ENCODE measurements at regions not wholly inside any gene's neighbourhood (a gene's known extent, or its start where the extent isn't known, plus 50 kb on each side); places are given as distances from the start of the nearest gene placed in this dataset.
"Not testable (repeated sequence)": the region's sequence is repeated elsewhere in the genome, so short reads cannot be mapped to it uniquely, and the experiment has no call there.

DNA sequence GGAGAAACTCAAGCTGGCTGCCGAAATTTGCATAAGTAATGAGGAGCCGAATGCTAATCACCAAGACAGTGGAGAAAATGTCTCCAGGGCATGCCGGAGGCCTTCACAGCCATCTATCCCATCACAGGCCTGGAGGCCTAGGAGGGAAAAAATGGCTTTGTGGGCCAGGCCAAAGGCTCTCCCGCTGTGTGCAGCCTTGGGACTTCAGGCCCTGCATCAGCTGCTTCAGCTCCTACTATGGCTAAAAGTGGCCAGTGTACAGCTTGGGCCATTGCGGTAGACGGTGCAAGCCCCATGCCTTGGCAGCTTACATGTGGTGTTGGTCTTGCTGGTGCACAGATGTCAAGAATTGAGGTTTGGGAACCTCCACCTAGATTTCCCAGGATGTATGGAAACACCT lies 162.6 kb upstream of the FAM47A start:
- TF ChIP-seq, protein P1, sequence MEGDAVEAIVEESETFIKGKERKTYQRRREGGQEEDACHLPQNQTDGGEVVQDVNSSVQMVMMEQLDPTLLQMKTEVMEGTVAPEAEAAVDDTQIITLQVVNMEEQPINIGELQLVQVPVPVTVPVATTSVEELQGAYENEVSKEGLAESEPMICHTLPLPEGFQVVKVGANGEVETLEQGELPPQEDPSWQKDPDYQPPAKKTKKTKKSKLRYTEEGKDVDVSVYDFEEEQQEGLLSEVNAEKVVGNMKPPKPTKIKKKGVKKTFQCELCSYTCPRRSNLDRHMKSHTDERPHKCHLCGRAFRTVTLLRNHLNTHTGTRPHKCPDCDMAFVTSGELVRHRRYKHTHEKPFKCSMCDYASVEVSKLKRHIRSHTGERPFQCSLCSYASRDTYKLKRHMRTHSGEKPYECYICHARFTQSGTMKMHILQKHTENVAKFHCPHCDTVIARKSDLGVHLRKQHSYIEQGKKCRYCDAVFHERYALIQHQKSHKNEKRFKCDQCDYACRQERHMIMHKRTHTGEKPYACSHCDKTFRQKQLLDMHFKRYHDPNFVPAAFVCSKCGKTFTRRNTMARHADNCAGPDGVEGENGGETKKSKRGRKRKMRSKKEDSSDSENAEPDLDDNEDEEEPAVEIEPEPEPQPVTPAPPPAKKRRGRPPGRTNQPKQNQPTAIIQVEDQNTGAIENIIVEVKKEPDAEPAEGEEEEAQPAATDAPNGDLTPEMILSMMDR (IDR thresholded peaks at IDR 0.05; ENCODE audit: low read depth, low read length) = no peak
- no peak for DNase-seq (ENCODE audit: extremely low read depth, low read depth)

DNA sequence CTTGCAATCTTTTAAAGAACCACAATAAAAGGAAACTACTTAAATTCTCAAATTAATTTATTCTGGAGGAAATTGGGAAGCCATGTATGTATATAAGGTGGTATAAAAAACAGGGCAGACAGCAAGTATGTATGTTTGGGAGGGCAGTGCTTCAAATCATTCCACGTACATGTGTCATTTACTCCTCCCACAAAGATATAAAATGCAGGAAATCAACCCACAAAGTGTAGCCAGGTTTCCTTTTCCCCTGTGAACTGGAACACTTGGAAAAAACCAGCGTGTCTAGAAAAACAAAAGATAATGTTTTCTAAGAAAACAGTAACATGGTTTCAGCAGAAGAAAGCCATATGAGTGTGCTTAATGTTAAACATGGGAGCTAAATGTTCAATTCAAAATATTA lies 156.7 kb upstream of the FAM47A start:
- DNase-seq (ENCODE audit: extremely low read depth, low read depth) = no peak
- TF ChIP-seq, protein P1 (IDR thresholded peaks at IDR 0.05; ENCODE audit: low read depth, low read length) = no peak

DNA sequence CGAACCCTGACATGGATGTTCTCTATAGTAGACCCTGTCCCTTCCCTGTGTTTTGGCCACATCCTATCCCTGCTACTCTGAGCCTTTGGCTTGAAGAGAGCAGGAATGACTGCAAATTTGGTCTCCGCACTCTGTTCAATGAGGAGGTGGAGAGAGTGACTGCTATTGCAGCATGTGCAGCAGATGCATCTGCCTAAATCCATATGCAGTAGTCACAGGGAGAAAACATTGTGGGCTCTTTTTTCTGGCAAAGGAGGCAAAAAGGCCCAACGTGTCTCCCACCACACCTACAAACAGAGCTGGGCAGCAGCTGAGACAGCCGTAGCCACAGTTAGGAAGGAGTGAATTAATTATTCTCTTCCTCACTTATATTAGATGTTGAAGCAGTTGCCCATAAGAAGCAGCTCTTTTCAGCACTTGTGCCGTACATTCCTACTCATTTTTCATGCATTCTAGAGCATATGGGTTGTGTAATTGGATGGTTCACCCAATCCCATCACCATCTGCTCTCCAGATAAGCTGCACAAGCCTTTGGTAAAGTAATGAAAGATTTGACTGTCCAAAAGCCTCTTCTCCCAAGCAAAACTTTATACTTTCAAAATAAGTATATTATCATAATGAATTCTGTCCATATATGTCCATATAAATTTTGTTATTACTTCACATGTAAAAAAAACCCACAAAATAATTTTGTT lies 147.9 kb upstream of the FAM47A start:
- TF ChIP-seq, protein P1 (IDR thresholded peaks at IDR 0.05; ENCODE audit: low read depth, low read length) = no peak
- DNase-seq (ENCODE audit: extremely low read depth, low read depth) = no peak

DNA sequence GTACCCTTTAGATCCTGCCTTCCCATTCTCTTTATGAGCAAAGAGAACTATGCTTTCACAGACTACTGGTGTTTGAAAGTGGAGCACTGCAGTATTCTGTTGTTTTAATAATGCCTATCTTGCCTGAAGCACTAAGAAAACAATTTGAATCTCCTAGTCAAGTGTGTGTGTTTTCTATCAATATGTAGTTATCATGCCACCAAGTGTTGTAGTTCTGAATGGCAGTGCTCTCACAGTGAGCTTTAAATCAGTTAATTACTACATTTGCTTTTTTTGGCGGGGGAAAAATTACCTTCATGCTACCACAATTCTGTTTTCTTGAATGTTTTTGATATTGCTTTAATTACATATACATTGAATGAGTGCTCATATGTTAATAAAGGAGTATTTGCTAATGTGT lies 143.6 kb upstream of the FAM47A start:
- TF ChIP-seq, protein P1 (IDR thresholded peaks at IDR 0.05; ENCODE audit: low read depth, low read length) = no peak

DNA sequence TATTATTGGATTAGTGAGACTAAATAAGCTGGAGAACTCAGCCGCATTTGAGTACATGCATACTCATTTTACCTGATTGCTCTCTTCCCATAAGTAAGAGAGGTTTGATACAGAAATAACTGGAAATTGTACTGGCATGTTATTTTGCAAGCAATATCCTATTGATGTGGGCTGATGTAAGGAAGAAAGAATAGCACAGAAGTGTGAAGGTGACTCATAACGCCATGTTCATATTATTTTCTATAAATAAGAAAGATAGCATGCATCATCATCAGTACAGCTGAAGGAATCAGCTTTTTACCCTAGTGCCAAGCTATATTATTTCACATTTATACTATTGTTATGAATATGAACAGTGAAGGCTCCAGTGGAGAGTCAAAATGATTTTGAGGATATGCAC lies 138.3 kb upstream of the FAM47A start:
- TF ChIP-seq, protein P1 (IDR thresholded peaks at IDR 0.05; ENCODE audit: low read depth, low read length) = no peak
- no peak for DNase-seq (ENCODE audit: extremely low read depth, low read depth)

More for the DNA sequence above, 143.6 kb upstream of the FAM47A start:
- DNase-seq (ENCODE audit: extremely low read depth, low read depth) = no peak

DNA sequence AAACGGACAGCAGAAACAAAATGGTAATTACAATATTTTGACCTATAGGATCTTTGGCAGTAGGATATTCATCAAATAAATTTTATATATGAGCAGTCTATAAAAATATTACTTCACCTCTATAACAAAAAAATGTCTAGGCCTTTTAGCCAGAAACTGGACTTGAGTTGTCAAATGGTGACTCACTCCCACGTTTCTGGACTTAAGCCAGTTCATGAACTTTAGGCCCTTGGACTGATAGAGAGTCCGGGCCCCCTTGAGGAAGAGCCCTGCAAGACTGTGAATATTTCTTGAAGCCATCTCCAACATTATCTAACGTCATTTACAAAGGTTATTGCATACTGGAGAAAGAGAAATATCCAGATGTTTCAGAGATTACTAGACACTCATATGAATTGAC lies 106.8 kb upstream of the FAM47A start:
- no peak for DNase-seq (ENCODE audit: extremely low read depth, low read depth)
- TF ChIP-seq, protein P1 (IDR thresholded peaks at IDR 0.05; ENCODE audit: low read depth, low read length) = no peak

DNA sequence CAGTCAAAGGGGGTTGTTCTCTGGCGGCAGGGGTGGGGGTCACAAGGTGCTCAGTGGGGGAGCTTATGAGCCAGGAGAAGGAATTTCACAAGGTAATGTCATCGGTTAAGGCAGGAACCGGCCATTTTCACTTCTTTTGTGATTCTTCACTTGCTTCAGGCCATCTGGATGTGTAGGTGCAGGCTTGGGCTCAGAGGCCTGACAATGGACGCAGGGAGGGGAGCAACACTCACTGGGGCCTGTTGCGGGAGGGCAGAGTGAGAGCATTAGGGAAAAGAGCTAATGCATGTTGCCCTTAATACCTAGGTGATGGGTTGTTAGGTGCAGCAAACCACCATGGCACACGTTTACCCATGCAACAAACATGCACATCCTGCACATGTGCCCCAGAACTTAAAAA lies 98.0 kb upstream of the FAM47A start:
- not testable (repeated sequence) for DNase-seq (ENCODE audit: extremely low read depth, low read depth)

DNA sequence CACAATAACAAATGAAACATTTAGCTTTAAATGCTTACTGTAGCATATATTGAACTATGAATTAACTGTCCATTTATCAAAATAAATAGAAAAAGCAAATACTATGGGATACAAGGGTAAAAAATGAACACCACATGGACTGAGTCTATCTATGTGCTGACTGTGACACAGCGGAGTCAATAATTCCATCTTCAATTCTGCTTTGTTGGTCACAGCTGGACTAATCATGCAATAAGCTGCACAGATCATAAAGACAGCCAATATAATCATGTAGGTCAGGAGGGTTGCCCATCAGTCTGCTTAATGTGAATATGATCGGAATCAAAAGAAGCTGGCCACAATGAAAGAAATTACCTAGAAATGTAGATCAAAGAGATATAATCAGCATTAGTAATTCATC lies 95.7 kb upstream of the FAM47A start:
- DNase-seq (ENCODE audit: extremely low read depth, low read depth) = no peak
- TF ChIP-seq, protein P1 (IDR thresholded peaks at IDR 0.05; ENCODE audit: low read depth, low read length) = no peak

Data from AG09319 (cell line).